Panc1 (cell line): ENCODE measurements at regions not wholly inside any gene's neighbourhood (a gene's known extent, or its start where the extent isn't known, plus 50 kb on each side); places are given as distances from the start of the nearest gene placed in this dataset.
"Not testable (repeated sequence)": the region's sequence is repeated elsewhere in the genome, so short reads cannot be mapped to it uniquely, and the experiment has no call there.

Experiments
- ATAC-seq: fragments of 200-7000 bp; cut with Tn5 transposase; 2 replicates; pipeline ENCODE4 v1.9.1; 2020; ENCODE audit warnings: mild to moderate bottlenecking, moderate library complexity
- BruUV-seq: library from RNA; stranded (reverse); fragments of 400-500 nt; replicated peaks from 2 replicates; lab custom pipeline; 2021; lab: Mats Ljungman, UMichigan
- CTCF ChIA-PET: fragments of 300-600 bp; sonication (Branson Sonifier 250); formaldehyde crosslinking; loops from one replicate; lab custom pipeline; 2022; ENCODE audit warnings: antibody characterized with exemption; lab: Charles Lee
- POLR2A ChIA-PET: fragments of 300-600 bp; sonication (Branson Sonifier 250); formaldehyde crosslinking; loops from one replicate; lab custom pipeline; 2022; ENCODE audit warnings: antibody characterized with exemption; lab: Charles Lee
- DNase-seq: peaks from one replicate; pipeline ENCODE4 v3.0.0-alpha.2; 2010; ENCODE audit warnings: low read depth, low spot score
- H3K27ac ChIP-seq: 2 replicates; pipeline ENCODE4 v1.5.1; 2011; ENCODE audit warnings: mild to moderate bottlenecking, low read length, inconsistent platforms
- H3K27me3 ChIP-seq: fragments of 200-500 bp; sonication (Bioruptor generic); 2 replicates; pipeline ENCODE4 v1.6.0; 2014; ENCODE audit warnings: low read length, inconsistent platforms; ENCODE audit not compliant: control insufficient read depth, insufficient read depth
- H3K36me3 ChIP-seq: fragments of 200-500 bp; sonication (Bioruptor generic); 2 replicates; pipeline ENCODE4 v1.5.1; 2014; ENCODE audit warnings: inconsistent platforms, mild to moderate bottlenecking, low read length, moderate library complexity; ENCODE audit not compliant: control insufficient read depth, insufficient read depth
- H3K4me1 ChIP-seq: 2 replicates; pipeline ENCODE4 v1.5.1; 2011; ENCODE audit warnings: inconsistent platforms, mild to moderate bottlenecking, low read length, moderate library complexity; ENCODE audit not compliant: control insufficient read depth, insufficient read depth
- H3K4me3 ChIP-seq, 2 experiments: 2 replicates each; pipeline ENCODE4 v1.5.1; 2011 to 2012; ENCODE audit warnings: low read depth in 2 of 2, low read length in 2 of 2, mild to moderate bottlenecking in 2 of 2, inconsistent platforms in 1 of 2, moderate library complexity in 1 of 2
- H3K9me3 ChIP-seq: fragments of 200-500 bp; sonication (Bioruptor generic); 2 replicates; pipeline ENCODE4 v1.5.1; 2014; ENCODE audit warnings: low read depth, mild to moderate bottlenecking, inconsistent platforms, low read length, moderate library complexity; ENCODE audit not compliant: control insufficient read depth, insufficient read depth
- POLR2AphosphoS5 ChIP-seq: IDR thresholded peaks from 2 replicates; pipeline ENCODE4 v1.6.1; 2012; ENCODE audit warnings: mild to moderate bottlenecking, low read depth, low read length, moderate library complexity
- SIN3A ChIP-seq: IDR thresholded peaks from 2 replicates; pipeline ENCODE4 v1.6.1; 2012; ENCODE audit warnings: low read depth, mild to moderate bottlenecking, low read length, moderate library complexity, borderline replicate concordance; ENCODE audit not compliant: insufficient read depth
- TCF7L2 ChIP-seq: IDR thresholded peaks from 2 replicates; pipeline ENCODE4 v1.6.1; 2011; ENCODE audit warnings: mild to moderate bottlenecking, low read depth, low read length, inconsistent platforms
- in situ Hi-C: cut with HindIII; loops from 2 replicates; pipeline ENCODE4 v1.10.0; 2016; ENCODE audit warnings: low sequenced_read_pairs, low pct_unique_long_range_greater_than_20kb
- intact Hi-C: fragments of 100-400 bp; cut with micrococcal nuclease; formaldehyde crosslinking; loops from one replicate; pipeline ENCODE4 v1.10.0; 2022; ENCODE audit not compliant: unreplicated experiment
- TF ChIP-seq, protein P1 (sequence below), 2 experiments: IDR thresholded peaks; 2 replicates each; pipeline ENCODE4 v1.6.1; 2011 to 2012; ENCODE audit warnings: low read depth in 2 of 2, control low read depth in 1 of 2, low read length in 1 of 2, mild to moderate bottlenecking in 1 of 2, moderate library complexity in 1 of 2; ENCODE audit not compliant: insufficient read depth in 1 of 2
- TF ChIP-seq, protein P2 (sequence below): fragments of 450-650 bp; IDR thresholded peaks from 2 replicates; pipeline ENCODE4 v1.5.1; 2017; ENCODE audit warnings: mild to moderate bottlenecking

DNA sequence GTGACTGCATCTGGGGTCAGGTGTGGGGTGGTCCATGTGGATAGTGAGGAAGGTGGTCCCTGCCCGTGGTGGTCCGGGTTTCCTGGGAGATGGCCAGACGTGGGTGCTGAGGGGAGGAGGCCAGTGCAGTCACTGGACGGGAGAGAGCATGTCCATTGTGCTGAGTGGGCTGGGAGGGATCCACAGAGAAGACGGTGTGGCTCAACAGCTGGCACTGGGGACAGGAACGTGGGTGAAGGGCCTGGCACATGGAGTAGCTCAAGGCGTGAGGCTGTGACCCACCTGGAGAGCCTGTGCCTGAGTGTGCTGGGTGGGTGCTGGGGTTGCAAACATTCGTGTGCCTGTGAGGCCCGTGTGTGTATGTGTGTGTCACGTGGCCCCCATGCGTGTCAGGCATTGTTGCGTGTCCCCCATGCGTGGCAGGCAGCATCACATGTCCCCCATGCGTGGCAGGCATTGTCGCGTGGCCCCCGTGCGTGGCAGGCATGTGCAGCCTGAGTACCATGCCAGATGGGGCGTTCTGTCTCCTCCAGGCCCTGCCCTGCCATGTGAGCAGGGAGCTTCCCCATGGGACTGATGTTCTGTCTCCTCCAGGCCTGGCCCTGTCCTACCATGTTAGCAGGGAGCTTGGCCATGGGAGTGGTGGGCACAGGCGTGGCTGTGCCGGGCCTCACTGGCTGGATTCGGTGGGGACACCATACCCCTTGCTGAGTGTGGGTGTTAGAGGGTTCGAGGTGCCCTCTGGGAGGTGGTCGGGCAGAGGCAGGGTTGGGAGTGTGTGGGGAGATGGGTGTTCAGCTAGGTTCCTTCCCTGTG lies 89.8 kb downstream of the TMEM121 start:
- DNase-seq, CTCF ChIA-PET, H3K36me3 ChIP-seq, H3K4me3 ChIP-seq, POLR2A ChIA-PET, in situ Hi-C loops, intact Hi-C loops, H3K4me1 ChIP-seq, H3K9me3 ChIP-seq, H3K27me3 ChIP-seq, BruUV-seq, H3K27ac ChIP-seq, ATAC-seq: not testable (repeated sequence)

DNA sequence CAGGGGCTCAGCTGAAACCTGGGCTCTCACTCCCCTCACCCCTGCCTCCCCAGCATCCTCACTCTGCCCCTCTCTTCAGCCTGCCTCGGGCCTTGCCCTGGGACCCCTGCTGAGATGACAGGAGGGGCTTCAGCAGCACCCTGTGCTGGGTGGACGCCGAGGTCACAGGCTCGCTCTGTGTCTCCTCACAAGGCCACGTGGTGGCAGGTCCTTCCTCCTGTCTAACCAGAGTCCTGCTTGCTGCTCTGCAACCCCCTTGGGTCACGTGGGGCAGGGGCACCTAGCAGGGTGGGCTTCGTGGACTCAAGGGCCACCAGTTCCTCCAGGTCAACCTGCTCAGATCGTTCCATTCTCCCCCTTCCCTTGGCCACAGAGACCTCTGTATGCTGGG lies 90.4 kb downstream of the TMEM121 start:
- H3K4me1 ChIP-seq = no peaks in the 10 kb centered on the region
- TF ChIP-seq, protein P1, sequence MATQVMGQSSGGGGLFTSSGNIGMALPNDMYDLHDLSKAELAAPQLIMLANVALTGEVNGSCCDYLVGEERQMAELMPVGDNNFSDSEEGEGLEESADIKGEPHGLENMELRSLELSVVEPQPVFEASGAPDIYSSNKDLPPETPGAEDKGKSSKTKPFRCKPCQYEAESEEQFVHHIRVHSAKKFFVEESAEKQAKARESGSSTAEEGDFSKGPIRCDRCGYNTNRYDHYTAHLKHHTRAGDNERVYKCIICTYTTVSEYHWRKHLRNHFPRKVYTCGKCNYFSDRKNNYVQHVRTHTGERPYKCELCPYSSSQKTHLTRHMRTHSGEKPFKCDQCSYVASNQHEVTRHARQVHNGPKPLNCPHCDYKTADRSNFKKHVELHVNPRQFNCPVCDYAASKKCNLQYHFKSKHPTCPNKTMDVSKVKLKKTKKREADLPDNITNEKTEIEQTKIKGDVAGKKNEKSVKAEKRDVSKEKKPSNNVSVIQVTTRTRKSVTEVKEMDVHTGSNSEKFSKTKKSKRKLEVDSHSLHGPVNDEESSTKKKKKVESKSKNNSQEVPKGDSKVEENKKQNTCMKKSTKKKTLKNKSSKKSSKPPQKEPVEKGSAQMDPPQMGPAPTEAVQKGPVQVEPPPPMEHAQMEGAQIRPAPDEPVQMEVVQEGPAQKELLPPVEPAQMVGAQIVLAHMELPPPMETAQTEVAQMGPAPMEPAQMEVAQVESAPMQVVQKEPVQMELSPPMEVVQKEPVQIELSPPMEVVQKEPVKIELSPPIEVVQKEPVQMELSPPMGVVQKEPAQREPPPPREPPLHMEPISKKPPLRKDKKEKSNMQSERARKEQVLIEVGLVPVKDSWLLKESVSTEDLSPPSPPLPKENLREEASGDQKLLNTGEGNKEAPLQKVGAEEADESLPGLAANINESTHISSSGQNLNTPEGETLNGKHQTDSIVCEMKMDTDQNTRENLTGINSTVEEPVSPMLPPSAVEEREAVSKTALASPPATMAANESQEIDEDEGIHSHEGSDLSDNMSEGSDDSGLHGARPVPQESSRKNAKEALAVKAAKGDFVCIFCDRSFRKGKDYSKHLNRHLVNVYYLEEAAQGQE (IDR thresholded peaks at IDR 0.05; ENCODE audit: insufficient read depth in 1 of 2, low read depth in 2 of 2, low read length in 1 of 2) = no peak
- TF ChIP-seq TCF7L2 = no peak
- TF ChIP-seq SIN3A = no peak
- TF ChIP-seq, protein P2, sequence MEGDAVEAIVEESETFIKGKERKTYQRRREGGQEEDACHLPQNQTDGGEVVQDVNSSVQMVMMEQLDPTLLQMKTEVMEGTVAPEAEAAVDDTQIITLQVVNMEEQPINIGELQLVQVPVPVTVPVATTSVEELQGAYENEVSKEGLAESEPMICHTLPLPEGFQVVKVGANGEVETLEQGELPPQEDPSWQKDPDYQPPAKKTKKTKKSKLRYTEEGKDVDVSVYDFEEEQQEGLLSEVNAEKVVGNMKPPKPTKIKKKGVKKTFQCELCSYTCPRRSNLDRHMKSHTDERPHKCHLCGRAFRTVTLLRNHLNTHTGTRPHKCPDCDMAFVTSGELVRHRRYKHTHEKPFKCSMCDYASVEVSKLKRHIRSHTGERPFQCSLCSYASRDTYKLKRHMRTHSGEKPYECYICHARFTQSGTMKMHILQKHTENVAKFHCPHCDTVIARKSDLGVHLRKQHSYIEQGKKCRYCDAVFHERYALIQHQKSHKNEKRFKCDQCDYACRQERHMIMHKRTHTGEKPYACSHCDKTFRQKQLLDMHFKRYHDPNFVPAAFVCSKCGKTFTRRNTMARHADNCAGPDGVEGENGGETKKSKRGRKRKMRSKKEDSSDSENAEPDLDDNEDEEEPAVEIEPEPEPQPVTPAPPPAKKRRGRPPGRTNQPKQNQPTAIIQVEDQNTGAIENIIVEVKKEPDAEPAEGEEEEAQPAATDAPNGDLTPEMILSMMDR = no peak
- TF ChIP-seq POLR2AphosphoS5 = no peak
- ATAC-seq = no peak
- CTCF ChIA-PET = no interaction called here
- in situ Hi-C loops = no loop called here
- no peak for DNase-seq
- H3K9me3 ChIP-seq = no peaks in the 10 kb centered on the region
- intact Hi-C loops = no loop called here
- H3K4me3 ChIP-seq = no peak overlapping the region
- no peaks in the 10 kb centered on the region for H3K27me3 ChIP-seq
- POLR2A ChIA-PET = no interaction called here
- H3K27ac ChIP-seq = no peak overlapping the region
- BruUV-seq = no TSS peak
- H3K36me3 ChIP-seq = no peaks in the 10 kb centered on the region

DNA sequence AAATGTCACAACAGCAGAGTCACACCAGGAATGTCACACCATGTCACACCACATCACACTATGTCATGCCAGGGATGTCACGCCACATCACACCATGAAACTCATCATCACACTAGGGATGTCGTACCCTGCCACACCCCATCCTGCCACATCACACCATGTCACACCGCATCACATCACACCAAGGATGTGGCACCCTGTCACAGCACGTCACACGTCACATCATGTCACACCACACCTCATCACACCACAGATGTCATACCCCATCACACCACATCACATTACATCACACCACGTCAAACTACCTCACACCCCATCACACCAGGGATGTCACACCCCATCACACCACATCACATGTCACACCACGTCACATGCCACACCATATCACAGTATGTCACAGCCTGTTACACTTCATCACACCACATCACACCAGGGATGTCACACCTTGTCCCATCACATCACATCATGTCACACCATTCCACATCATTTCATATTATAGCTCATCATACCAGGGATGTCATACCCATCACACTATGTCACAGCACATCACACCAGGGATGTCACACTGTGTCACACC lies 90.9 kb downstream of the TMEM121 start:
- Histone ChIP-seq H3K27me3 (no peaks in the 10 kb centered on the region), H3K27ac (no peak overlapping the region), H3K36me3 (no peaks in the 10 kb centered on the region), H3K4me1 (no peaks in the 10 kb centered on the region), H3K4me3 (no peak overlapping the region), H3K9me3 (no peaks in the 10 kb centered on the region)
- DNase-seq (no peak), ATAC-seq (no peak)
- ChIA-PET POLR2A (no interaction called here), CTCF (no interaction called here)
- no TSS peak for BruUV-seq
- TF ChIP-seq TCF7L2 = no peak
- intact Hi-C loops = no loop called here
- in situ Hi-C loops = no loop called here

GRCh38 chr14:105617805-105618204 lies 91.4 kb downstream of the TMEM121 start:
- H3K9me3 ChIP-seq, H3K4me1 ChIP-seq, ATAC-seq, POLR2A ChIA-PET, H3K27ac ChIP-seq, H3K27me3 ChIP-seq, BruUV-seq, CTCF ChIA-PET, H3K4me3 ChIP-seq, DNase-seq, H3K36me3 ChIP-seq, intact Hi-C loops, in situ Hi-C loops: not testable (repeated sequence)

GRCh38 chr14:105619324-105619723 lies 92.9 kb downstream of the TMEM121 start:
- BruUV-seq, H3K36me3 ChIP-seq: not testable (repeated sequence)

More at GRCh38 chr14:105619324-105619723, 92.9 kb downstream of the TMEM121 start:
- H3K9me3 ChIP-seq, POLR2A ChIA-PET, DNase-seq, H3K27ac ChIP-seq, H3K27me3 ChIP-seq, H3K4me1 ChIP-seq, CTCF ChIA-PET, H3K4me3 ChIP-seq, ATAC-seq, in situ Hi-C loops, intact Hi-C loops: not testable (repeated sequence)
